ENCODE measurements at regions not wholly inside any gene's neighbourhood (a gene's known extent, or its start where the extent isn't known, plus 50 kb on each side); places are given as distances from the start of the nearest gene placed in this dataset.
"Not testable (repeated sequence)": the region's sequence is repeated elsewhere in the genome, so short reads cannot be mapped to it uniquely, and the experiment has no call there.

- Histone ChIP-seq H3K36me3 (ENCODE audit: control insufficient read depth, insufficient read depth, low read length) (no peaks in the 10 kb centered on the region), H3K4me3 (replicated peaks; ENCODE audit: low read depth, low read length) (no peak overlapping the region), H3K27me3 (replicated peaks; ENCODE audit: control insufficient read depth, insufficient read depth, low read length) (no peaks in the 10 kb centered on the region)
- TF ChIP-seq CTCF (IDR thresholded peaks at IDR 0.05; ENCODE audit: insufficient read depth, low read length, poor library complexity, severe bottlenecking) = no peak
- DNase-seq (ENCODE audit: extremely low read depth, insufficient read length) = no peak
Observed at GRCh38 chr4:164601653-164602052, 152.3 kb upstream of the SMIM31 start.

- not testable (repeated sequence) for H3K36me3 ChIP-seq (ENCODE audit: control insufficient read depth, insufficient read depth, low read length); H3K4me3 ChIP-seq (replicated peaks; ENCODE audit: low read depth, low read length); H3K27me3 ChIP-seq (replicated peaks; ENCODE audit: control insufficient read depth, insufficient read depth, low read length); DNase-seq (ENCODE audit: extremely low read depth, insufficient read length)
Observed at GRCh38 chr4:164605791-164606190, 148.1 kb upstream of the SMIM31 start.

GRCh38 chr4:164606478-164606877 is 147.5 kb upstream of the SMIM31 start:
- DNase-seq (ENCODE audit: extremely low read depth, insufficient read length) = peak; percentile 14
- H3K4me3 ChIP-seq (replicated peaks; ENCODE audit: low read depth, low read length) = no peak overlapping the region
- no peak for TF ChIP-seq CTCF (IDR thresholded peaks at IDR 0.05; ENCODE audit: insufficient read depth, low read length, poor library complexity, severe bottlenecking)
- H3K36me3 ChIP-seq (ENCODE audit: control insufficient read depth, insufficient read depth, low read length) = no peaks in the 10 kb centered on the region
- H3K27me3 ChIP-seq (replicated peaks; ENCODE audit: control insufficient read depth, insufficient read depth, low read length) = no peaks in the 10 kb centered on the region

GRCh38 chr4:164613256-164613655 is 140.7 kb upstream of the SMIM31 start:
- no peak for TF ChIP-seq CTCF (IDR thresholded peaks at IDR 0.05; ENCODE audit: insufficient read depth, low read length, poor library complexity, severe bottlenecking)
- Histone ChIP-seq H3K36me3 (ENCODE audit: control insufficient read depth, insufficient read depth, low read length) (no peaks in the 10 kb centered on the region), H3K4me3 (replicated peaks; ENCODE audit: low read depth, low read length) (no peak overlapping the region), H3K27me3 (replicated peaks; ENCODE audit: control insufficient read depth, insufficient read depth, low read length) (no peaks in the 10 kb centered on the region)
- no peak for DNase-seq (ENCODE audit: extremely low read depth, insufficient read length)

- H3K27me3 ChIP-seq (replicated peaks; ENCODE audit: control insufficient read depth, insufficient read depth, low read length) = no peaks in the 10 kb centered on the region
- no peak for DNase-seq (ENCODE audit: extremely low read depth, insufficient read length)
- no peaks in the 10 kb centered on the region for H3K36me3 ChIP-seq (ENCODE audit: control insufficient read depth, insufficient read depth, low read length)
- no peak overlapping the region for H3K4me3 ChIP-seq (replicated peaks; ENCODE audit: low read depth, low read length)
- TF ChIP-seq CTCF (IDR thresholded peaks at IDR 0.05; ENCODE audit: insufficient read depth, low read length, poor library complexity, severe bottlenecking) = no peak
Observed at GRCh38 chr4:164613792-164614191, 140.1 kb upstream of the SMIM31 start.

GRCh38 chr4:164614329-164614728 is 139.6 kb upstream of the SMIM31 start:
- no peaks in the 10 kb centered on the region for H3K36me3 ChIP-seq (ENCODE audit: control insufficient read depth, insufficient read depth, low read length)
- DNase-seq (ENCODE audit: extremely low read depth, insufficient read length) = no peak
- no peak overlapping the region for H3K4me3 ChIP-seq (replicated peaks; ENCODE audit: low read depth, low read length)
- TF ChIP-seq CTCF (IDR thresholded peaks at IDR 0.05; ENCODE audit: insufficient read depth, low read length, poor library complexity, severe bottlenecking) = no peak
- no peaks in the 10 kb centered on the region for H3K27me3 ChIP-seq (replicated peaks; ENCODE audit: control insufficient read depth, insufficient read depth, low read length)

All from GM06990 (cell line).